PFSK-1 (cell line): ENCODE measurements at regions not wholly inside any gene's neighbourhood (a gene's known extent, or its start where the extent isn't known, plus 50 kb on each side); places are given as distances from the start of the nearest gene placed in this dataset.

Experiments used
- POLR2AphosphoS5 ChIP-seq: IDR thresholded peaks from 2 replicates; pipeline ENCODE4 v1.6.1; 2012; ENCODE audit warnings: low read depth, mild to moderate bottlenecking, control low read depth, low read length, moderate library complexity
- REST ChIP-seq, 2 experiments: IDR thresholded peaks; 2 replicates each; pipeline versions ENCODE4 v1.6.1 to v1.8.0; 2011 to 2012; ENCODE audit warnings: low read depth in 2 of 2, low read length in 2 of 2, control low read depth in 1 of 2, inconsistent platforms in 1 of 2, mild to moderate bottlenecking in 1 of 2, moderate library complexity in 1 of 2; ENCODE audit not compliant: insufficient read depth in 1 of 2
- TAF1 ChIP-seq: IDR thresholded peaks from 2 replicates; pipeline ENCODE4 v1.6.1; 2012; ENCODE audit warnings: low read length, control low read depth, borderline replicate concordance; ENCODE audit not compliant: insufficient read depth

GRCh38 chr2:220159738-220160137 is 532.3 kb downstream of the SLC4A3 start:
- TF ChIP-seq TAF1 (no peak), POLR2AphosphoS5 (no peak), REST (IDR thresholded peaks at IDR 0.05; ENCODE audit: insufficient read depth in 1 of 2, low read depth in 2 of 2, low read length in 2 of 2) (no peak)
